ENCODE measurements at regions not wholly inside any gene's neighbourhood (a gene's known extent, or its start where the extent isn't known, plus 50 kb on each side); places are given as distances from the start of the nearest gene placed in this dataset.

GRCh38 chr6:92534109-92534508 lies 885.2 kb downstream of the EPHA7 start:
- TF ChIP-seq, protein P1, sequence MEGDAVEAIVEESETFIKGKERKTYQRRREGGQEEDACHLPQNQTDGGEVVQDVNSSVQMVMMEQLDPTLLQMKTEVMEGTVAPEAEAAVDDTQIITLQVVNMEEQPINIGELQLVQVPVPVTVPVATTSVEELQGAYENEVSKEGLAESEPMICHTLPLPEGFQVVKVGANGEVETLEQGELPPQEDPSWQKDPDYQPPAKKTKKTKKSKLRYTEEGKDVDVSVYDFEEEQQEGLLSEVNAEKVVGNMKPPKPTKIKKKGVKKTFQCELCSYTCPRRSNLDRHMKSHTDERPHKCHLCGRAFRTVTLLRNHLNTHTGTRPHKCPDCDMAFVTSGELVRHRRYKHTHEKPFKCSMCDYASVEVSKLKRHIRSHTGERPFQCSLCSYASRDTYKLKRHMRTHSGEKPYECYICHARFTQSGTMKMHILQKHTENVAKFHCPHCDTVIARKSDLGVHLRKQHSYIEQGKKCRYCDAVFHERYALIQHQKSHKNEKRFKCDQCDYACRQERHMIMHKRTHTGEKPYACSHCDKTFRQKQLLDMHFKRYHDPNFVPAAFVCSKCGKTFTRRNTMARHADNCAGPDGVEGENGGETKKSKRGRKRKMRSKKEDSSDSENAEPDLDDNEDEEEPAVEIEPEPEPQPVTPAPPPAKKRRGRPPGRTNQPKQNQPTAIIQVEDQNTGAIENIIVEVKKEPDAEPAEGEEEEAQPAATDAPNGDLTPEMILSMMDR (IDR thresholded peaks at IDR 0.05; ENCODE audit: extremely low read depth, missing control alignments) = no peak
- DNase-seq (ENCODE audit: low spot score) = no peak

GRCh38 chr6:92522589-92522988 lies 896.8 kb downstream of the EPHA7 start:
- TF ChIP-seq, protein P1 (IDR thresholded peaks at IDR 0.05; ENCODE audit: extremely low read depth, missing control alignments) = no peak
- no peak for DNase-seq (ENCODE audit: low spot score)

- DNase-seq (ENCODE audit: low spot score) = no peak
- TF ChIP-seq, protein P1 (IDR thresholded peaks at IDR 0.05; ENCODE audit: extremely low read depth, missing control alignments) = no peak
Measured at GRCh38 chr6:92521553-92521952, 897.8 kb downstream of the EPHA7 start.

GRCh38 chr6:92510137-92510536 lies 909.2 kb downstream of the EPHA7 start:
- TF ChIP-seq, protein P1 (IDR thresholded peaks at IDR 0.05; ENCODE audit: extremely low read depth, missing control alignments) = no peak
- DNase-seq (ENCODE audit: low spot score) = no peak

DNA sequence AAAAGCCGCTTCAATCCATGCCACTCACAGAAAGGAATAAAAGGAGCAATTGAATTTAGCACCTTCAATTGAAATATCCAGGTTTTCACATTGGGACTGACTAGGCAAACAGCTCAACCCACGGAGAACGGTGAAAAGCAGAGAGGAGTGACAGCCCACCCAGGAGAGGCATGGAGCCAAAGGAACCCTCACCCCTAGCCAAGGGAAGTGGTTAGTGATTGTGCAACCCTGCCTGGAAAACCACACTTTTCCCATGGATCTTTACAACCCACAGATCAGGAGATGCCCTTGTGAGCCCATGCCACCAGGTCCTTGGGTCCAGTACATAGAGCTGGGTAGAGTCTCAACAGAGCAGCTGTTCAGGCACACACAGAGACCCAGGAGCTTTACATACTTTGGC lies 911.8 kb downstream of the EPHA7 start:
- TF ChIP-seq, protein P1 (IDR thresholded peaks at IDR 0.05; ENCODE audit: extremely low read depth, missing control alignments) = no peak
- DNase-seq (ENCODE audit: low spot score) = no peak

DNA sequence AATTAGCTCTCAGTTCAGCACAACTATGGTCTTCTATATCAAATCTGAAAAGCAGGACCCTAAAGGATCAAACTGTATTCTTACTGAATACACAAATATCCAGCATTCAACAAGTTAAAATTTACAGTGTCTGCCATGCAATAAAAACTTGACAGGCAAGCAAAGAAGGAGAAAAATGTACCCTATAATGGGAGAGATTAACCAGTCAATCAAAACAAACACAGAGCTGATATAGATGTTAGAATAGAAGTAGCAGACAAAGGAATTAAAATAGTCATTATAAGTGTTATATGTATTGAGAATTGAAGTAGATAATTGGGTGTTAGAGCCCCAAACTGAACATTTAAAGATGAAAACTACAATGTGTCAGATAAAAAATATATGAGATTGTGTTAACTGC lies 914.9 kb downstream of the EPHA7 start:
- no peak for DNase-seq (ENCODE audit: low spot score)
- TF ChIP-seq, protein P1 (IDR thresholded peaks at IDR 0.05; ENCODE audit: extremely low read depth, missing control alignments) = no peak

- TF ChIP-seq, protein P1 (IDR thresholded peaks at IDR 0.05; ENCODE audit: extremely low read depth, missing control alignments) = no peak
Measured at GRCh38 chr6:92497281-92497680, 922.1 kb downstream of the EPHA7 start.

More at GRCh38 chr6:92497281-92497680, 922.1 kb downstream of the EPHA7 start:
- no peak for DNase-seq (ENCODE audit: low spot score)

All from GM20000 (cell line).